ENCODE measurements at regions not wholly inside any gene's neighbourhood (a gene's known extent, or its start where the extent isn't known, plus 50 kb on each side); places are given as distances from the start of the nearest gene placed in this dataset.

- Mint-ChIP-seq H3K4me1 (ENCODE audit: unreplicated experiment) (no peaks in the 10 kb centered on the region), H3K27me3 (ENCODE audit: unreplicated experiment) (no peaks in the 10 kb centered on the region), H3K36me3 (ENCODE audit: unreplicated experiment) (no peaks in the 10 kb centered on the region), H3K4me3 (ENCODE audit: unreplicated experiment) (no peak overlapping the region), H3K27ac (ENCODE audit: unreplicated experiment) (no peak overlapping the region), H3K9me3 (ENCODE audit: unreplicated experiment) (peaks cover 39% of the 10 kb centered on the region)
- no peak for TF ChIP-seq CTCF (IDR thresholded peaks at IDR 0.05)
- no peak for DNase-seq (ENCODE audit: extremely low spot score, unreplicated experiment)
Measured at GRCh38 chrX:14194711-14195110, 165.0 kb upstream of the GEMIN8 start.

GRCh38 chrX:14193547-14193946, 163.9 kb upstream of the GEMIN8 start:
- no peak overlapping the region for H3K27ac Mint-ChIP-seq (ENCODE audit: unreplicated experiment)
- no peaks in the 10 kb centered on the region for H3K27me3 Mint-ChIP-seq (ENCODE audit: unreplicated experiment)
- no peak for DNase-seq (ENCODE audit: extremely low spot score, unreplicated experiment)
- H3K4me1 Mint-ChIP-seq (ENCODE audit: unreplicated experiment) = no peaks in the 10 kb centered on the region
- peaks cover 41% of the 10 kb centered on the region for H3K9me3 Mint-ChIP-seq (ENCODE audit: unreplicated experiment)
- no peaks in the 10 kb centered on the region for H3K36me3 Mint-ChIP-seq (ENCODE audit: unreplicated experiment)
- TF ChIP-seq CTCF (IDR thresholded peaks at IDR 0.05) = no peak
- no peak overlapping the region for H3K4me3 Mint-ChIP-seq (ENCODE audit: unreplicated experiment)

- no peaks in the 10 kb centered on the region for H3K36me3 Mint-ChIP-seq (ENCODE audit: unreplicated experiment)
- peaks cover 31% of the 10 kb centered on the region for H3K9me3 Mint-ChIP-seq (ENCODE audit: unreplicated experiment)
- no peaks in the 10 kb centered on the region for H3K27me3 Mint-ChIP-seq (ENCODE audit: unreplicated experiment)
- H3K4me1 Mint-ChIP-seq (ENCODE audit: unreplicated experiment) = no peaks in the 10 kb centered on the region
- H3K4me3 Mint-ChIP-seq (ENCODE audit: unreplicated experiment) = no peak overlapping the region
- no peak for TF ChIP-seq CTCF (IDR thresholded peaks at IDR 0.05)
- DNase-seq (ENCODE audit: extremely low spot score, unreplicated experiment) = no peak
- H3K27ac Mint-ChIP-seq (ENCODE audit: unreplicated experiment) = no peak overlapping the region
Measured at GRCh38 chrX:14173873-14174272, 144.2 kb upstream of the GEMIN8 start.

- Mint-ChIP-seq H3K27ac (ENCODE audit: unreplicated experiment) (no peak overlapping the region), H3K4me1 (ENCODE audit: unreplicated experiment) (no peaks in the 10 kb centered on the region), H3K36me3 (ENCODE audit: unreplicated experiment) (no peaks in the 10 kb centered on the region), H3K27me3 (ENCODE audit: unreplicated experiment) (no peaks in the 10 kb centered on the region), H3K4me3 (ENCODE audit: unreplicated experiment) (no peak overlapping the region), H3K9me3 (ENCODE audit: unreplicated experiment) (peaks cover 32% of the 10 kb centered on the region)
- no peak for TF ChIP-seq CTCF (IDR thresholded peaks at IDR 0.05)
- no peak for DNase-seq (ENCODE audit: extremely low spot score, unreplicated experiment)
Measured at GRCh38 chrX:14164828-14165227, 135.1 kb upstream of the GEMIN8 start.

- H3K27me3 Mint-ChIP-seq (ENCODE audit: unreplicated experiment) = no peaks in the 10 kb centered on the region
- H3K9me3 Mint-ChIP-seq (ENCODE audit: unreplicated experiment) = peaks cover 12% of the 10 kb centered on the region
- H3K27ac Mint-ChIP-seq (ENCODE audit: unreplicated experiment) = no peak overlapping the region
- no peak for DNase-seq (ENCODE audit: extremely low spot score, unreplicated experiment)
- H3K36me3 Mint-ChIP-seq (ENCODE audit: unreplicated experiment) = no peaks in the 10 kb centered on the region
- H3K4me1 Mint-ChIP-seq (ENCODE audit: unreplicated experiment) = no peaks in the 10 kb centered on the region
- no peak for TF ChIP-seq CTCF (IDR thresholded peaks at IDR 0.05)
- H3K4me3 Mint-ChIP-seq (ENCODE audit: unreplicated experiment) = no peak overlapping the region
Measured at GRCh38 chrX:14125462-14125861, 95.8 kb upstream of the GEMIN8 start.

All from osteocyte (in vitro differentiated cells).